ENCODE measurements at regions not wholly inside any gene's neighbourhood (a gene's known extent, or its start where the extent isn't known, plus 50 kb on each side); places are given as distances from the start of the nearest gene placed in this dataset.
"Not testable (repeated sequence)": the region's sequence is repeated elsewhere in the genome, so short reads cannot be mapped to it uniquely, and the experiment has no call there.

DNA sequence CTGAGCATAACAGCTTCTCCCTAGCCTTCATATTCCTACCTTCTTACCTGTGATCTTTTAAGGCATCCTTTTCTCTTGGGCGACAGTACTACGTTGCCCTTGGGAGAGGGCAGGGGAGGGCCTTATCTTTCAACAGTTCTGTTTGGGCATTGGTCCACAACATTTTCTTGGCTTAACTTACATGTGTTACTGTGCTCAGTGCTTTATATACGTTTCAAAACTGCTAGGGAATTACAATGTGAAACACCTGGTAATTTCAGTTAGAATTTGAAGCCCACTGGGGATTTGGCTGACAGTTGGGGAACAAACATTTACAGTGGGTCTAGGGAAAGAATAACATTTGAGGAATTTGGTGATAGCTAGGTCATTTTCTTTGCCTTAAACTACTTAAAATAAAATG is 667.1 kb downstream of the PRIM2 start:
- DNase-seq (ENCODE audit: low read depth in 2 of 2): not testable (repeated sequence)

GRCh38 chr6:57985734-57986133 is 668.3 kb downstream of the PRIM2 start:
- DNase-seq (ENCODE audit: low read depth in 2 of 2): not testable (repeated sequence)

DNA sequence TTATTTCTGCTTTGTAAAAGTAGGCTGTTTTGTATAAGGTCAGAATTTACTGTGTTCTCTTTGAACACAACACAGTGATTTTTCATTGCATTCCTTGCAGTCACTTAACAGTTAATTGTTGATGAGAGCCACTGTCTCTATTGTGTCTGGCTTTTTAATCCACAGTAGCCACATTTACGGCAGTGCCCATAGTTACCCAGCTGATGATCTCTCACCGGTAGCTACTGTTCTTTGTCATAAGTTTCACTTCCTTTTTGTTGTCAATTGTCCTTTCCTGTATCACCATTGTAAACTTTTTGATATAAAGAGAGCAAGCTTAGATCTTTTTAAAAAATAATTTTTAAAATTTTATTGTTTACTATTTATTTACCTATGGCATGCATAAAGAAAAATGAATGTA is 669.2 kb downstream of the PRIM2 start:
- DNase-seq (ENCODE audit: low read depth in 2 of 2): not testable (repeated sequence)

- not testable (repeated sequence) for DNase-seq (ENCODE audit: low read depth in 2 of 2)
Measured at GRCh38 chr6:57989520-57990080, 672.2 kb downstream of the PRIM2 start.

DNA sequence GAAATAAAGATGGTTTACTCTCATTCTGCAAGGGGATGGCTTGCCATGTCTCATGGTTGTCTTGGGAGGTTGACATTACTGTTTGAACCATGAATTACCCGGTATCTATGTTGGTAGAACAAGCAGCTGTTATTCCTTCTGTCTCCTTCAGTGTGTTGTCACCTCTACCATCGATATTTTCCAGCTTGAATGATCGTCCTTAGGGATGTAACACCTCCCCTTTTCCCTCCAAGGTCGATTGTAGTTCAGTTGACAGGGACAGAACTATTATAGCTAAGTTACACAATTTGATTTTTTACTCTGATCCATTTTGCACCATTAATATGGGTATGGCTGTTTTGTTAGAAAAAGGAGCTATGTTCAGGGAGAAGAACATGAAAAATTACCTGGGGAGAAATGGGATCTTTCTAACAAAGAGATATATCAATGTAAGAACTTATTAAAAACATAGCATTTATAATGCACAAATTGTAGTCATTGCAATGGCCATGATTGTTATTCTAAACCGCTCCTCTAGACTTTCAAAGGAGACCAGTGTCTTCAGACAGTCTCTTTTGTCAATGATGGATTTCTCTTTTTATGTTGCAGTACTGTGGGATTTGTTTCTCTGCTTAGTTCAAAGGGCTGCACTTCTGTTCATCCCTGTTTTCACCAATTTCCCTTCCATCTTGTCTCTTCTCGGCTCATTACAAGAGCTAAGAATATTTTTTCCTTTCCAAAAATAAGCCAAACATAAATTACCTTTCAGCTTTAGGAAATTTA is 681.6 kb downstream of the PRIM2 start:
- not testable (repeated sequence) for DNase-seq (ENCODE audit: low read depth in 2 of 2)

- not testable (repeated sequence) for DNase-seq (ENCODE audit: low read depth in 2 of 2)
Measured at GRCh38 chr6:58000233-58000632, 682.8 kb downstream of the PRIM2 start.

DNA sequence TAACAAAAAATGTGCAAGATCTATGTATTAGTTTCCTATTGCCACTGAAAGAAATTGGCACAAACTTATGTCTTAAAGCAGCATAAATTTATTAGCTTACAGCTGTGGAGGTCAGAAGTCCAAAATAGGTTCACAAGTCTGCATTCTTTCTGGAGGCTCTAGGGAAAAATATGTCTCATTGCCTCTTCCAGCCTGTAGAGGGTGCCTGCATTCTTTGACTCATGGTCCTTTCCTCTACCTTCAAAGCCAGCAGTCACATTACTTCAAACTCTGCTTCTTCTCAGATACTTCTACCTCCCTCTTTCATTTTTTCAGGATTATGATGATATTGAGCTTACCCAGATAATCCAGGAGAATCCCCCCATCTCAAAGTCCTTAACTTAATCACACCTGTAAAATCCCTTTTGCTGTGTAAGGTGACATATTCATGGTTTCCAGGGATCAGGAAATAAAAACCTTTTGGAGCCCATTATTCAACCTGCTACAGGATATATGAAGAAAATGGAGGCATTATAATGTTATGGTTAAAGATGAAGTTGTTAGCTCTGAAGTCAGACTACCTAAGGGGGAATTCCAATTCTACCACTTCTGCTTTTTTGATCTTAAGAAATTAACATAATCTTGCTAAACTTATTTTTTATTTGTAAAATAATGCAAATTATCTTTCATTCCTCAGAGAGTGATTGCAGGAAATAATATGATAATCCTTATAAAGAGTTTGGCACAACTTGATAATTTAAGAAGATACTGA is 686.2 kb downstream of the PRIM2 start:
- DNase-seq (ENCODE audit: low read depth in 2 of 2): not testable (repeated sequence)

GRCh38 chr6:58007334-58008000 is 690.0 kb downstream of the PRIM2 start:
- DNase-seq (ENCODE audit: low read depth in 2 of 2): not testable (repeated sequence)

DNA sequence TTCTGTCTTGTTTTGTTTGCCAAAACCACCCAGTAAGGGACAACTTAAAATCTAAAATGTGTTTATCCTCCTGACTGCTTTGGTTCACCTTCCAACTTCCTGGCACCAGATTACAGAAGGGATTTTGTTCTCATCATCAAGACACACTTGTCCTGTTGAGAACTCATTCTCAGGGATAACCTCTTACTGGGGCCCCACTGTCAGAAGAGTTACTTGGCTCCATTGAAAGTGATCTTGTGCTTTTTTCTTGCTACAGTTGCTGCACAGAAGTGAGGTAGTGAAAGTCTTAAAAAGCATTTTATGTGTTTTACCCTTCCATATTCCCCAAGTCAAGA is 690.5 kb downstream of the PRIM2 start:
- not testable (repeated sequence) for DNase-seq (ENCODE audit: low read depth in 2 of 2)

DNA sequence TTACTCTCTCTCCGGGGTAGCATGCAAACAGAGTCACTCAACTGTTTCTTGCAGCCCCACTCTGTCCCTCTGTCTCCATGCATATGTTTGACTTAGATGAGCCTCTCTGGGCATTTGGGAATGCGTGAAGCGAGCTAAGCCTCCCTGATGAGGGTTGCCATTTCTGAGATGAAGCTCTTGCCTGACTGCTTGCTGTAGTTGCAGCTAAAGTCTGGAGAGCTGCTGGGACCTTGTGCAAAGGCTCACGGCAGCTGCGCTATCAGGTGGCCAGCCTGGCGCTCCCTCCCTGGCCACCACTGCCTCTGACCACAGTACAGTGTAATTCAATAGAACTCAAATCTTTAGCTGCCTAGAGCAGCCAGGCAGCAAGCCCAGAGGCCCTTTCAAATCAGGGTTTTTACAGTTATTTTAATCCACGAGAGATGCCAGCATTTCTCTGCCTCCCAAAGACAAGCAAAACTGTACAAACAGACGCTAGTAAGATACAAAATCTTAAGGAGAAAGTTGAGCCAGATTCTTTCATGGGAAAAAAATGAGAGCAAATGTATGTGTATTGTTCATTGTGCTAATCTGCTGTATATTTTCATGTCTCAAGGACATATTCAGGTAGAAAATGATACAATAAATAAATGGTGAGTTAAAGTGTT is 694.6 kb downstream of the PRIM2 start:
- DNase-seq (ENCODE audit: low read depth in 2 of 2): not testable (repeated sequence)

GRCh38 chr6:58016614-58017013 is 699.2 kb downstream of the PRIM2 start:
- DNase-seq (ENCODE audit: low read depth in 2 of 2): not testable (repeated sequence)

GRCh38 chr6:58028188-58028587 is 710.8 kb downstream of the PRIM2 start:
- DNase-seq (ENCODE audit: low read depth in 2 of 2): not testable (repeated sequence)

DNA sequence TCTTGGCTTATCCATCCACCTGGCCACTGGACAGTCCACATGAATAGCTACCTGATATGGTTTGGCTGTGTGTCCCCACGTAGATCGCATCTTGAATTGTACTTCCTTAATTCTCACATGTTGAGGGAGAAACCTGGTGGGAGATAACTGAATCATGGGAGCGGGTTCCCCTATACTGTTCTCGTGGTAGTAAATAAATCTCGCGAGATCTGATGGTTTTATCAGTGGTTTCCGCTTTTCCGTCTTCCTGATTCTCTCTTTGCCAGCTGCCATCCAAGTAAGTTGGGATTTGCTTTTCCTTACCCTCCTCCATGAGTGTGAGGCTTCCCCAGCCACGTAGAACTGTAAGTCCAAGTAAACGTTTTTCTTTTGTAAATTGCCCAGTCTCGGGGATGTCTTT is 720.8 kb downstream of the PRIM2 start:
- not testable (repeated sequence) for DNase-seq (ENCODE audit: low read depth in 2 of 2)

DNA sequence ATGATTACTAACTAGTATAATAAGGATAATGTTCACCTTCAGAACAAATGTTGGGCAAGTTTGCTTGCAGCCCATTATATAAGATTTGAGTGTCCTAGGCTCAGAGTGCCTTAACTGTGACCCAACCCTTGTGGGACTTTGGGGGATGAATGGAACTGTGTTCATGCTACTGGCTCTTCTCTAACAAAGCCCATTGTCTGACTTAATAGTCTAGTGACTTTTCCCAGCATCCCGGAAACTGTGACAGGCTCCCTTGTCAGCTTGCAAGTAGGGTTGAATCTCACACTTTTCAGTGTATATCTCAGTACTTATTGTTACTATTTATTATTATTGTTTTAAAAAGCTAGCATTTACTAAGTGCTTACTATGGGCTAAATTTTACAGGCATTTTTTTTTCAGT is 729.2 kb downstream of the PRIM2 start:
- not testable (repeated sequence) for DNase-seq (ENCODE audit: low read depth in 2 of 2)

GRCh38 chr6:58047389-58047788 is 730.0 kb downstream of the PRIM2 start:
- DNase-seq (ENCODE audit: low read depth in 2 of 2): not testable (repeated sequence)

DNA sequence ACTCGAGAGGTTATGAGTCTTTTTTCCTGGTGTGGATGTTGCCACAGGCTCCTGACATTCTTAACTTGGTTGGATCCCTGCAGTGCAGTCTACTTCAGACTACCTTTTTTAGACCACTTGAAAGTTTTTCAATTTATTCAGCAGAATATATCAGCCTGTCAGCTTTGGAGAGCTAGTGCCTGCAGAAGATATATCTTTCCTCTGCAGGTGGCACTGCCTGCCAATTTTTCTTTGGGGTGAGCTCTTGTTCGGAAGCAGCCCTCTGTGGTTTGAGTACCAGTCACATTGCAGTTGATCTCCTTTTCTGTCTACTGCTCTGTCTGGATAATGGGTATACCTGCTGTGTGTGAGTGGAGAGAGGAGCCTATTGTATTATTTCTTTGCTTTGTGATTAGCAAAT is 730.4 kb downstream of the PRIM2 start:
- not testable (repeated sequence) for DNase-seq (ENCODE audit: low read depth in 2 of 2)

GRCh38 chr6:58055465-58056176 is 738.2 kb downstream of the PRIM2 start:
- not testable (repeated sequence) for DNase-seq (ENCODE audit: low read depth in 2 of 2)

GRCh38 chr6:58059701-58060100 is 742.3 kb downstream of the PRIM2 start:
- DNase-seq (ENCODE audit: low read depth in 2 of 2): not testable (repeated sequence)

DNA sequence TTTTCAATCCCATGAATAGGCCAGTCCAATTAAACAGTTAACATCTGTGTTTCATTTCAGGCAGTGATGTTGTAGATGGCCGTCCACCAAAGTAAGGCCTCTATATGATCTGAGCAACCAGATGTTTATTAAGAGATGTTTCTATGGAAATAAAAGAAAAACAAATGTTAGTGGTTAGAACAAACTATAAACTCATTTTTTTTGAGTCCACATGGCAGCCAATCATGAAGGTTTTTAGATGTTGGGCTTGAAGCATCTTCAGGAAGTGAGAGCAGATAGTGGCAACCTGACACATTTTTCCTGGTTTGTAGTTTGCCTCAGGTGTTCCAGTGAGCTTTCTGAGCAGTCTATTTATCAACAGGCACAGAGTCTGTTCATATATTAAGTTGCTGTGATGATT is 746.1 kb downstream of the PRIM2 start:
- not testable (repeated sequence) for DNase-seq (ENCODE audit: low read depth in 2 of 2)

DNA sequence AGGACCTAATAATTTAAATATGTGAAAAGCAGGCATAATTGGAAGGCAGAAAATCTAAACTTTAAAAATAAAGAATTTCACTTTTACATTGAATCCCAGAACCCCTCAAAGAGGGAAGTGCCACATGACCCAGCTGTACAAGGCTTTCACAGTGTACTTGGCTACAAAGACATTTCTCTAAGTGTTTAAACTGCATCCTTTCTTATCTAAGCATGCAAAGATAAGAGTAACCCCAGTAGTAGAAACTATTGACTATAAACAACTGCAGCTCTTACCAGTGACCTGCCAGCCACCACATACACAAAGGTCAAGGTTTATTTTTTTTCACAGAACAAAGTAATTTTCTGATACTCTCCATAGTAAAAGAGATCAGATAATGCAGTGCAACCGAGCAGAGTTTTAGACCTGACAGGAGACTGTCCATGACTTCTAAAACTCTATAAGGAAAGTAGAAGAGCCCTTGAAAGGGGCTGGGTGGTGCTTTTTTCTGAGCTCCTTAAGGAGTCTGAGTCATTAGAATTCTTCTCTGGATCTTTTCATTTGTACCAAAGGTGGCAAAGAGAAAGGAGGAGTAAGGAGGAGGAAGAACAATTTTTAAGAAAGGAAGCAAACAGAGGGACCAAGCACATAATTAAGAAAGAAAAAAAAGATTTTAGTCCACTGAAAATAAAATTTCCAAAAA is 750.6 kb downstream of the PRIM2 start:
- not testable (repeated sequence) for DNase-seq (ENCODE audit: low read depth in 2 of 2)

Data from fibroblast of skin of left quadriceps (primary cell).